ENCODE measurements at regions not wholly inside any gene's neighbourhood (a gene's known extent, or its start where the extent isn't known, plus 50 kb on each side); places are given as distances from the start of the nearest gene placed in this dataset.
"Not testable (repeated sequence)": the region's sequence is repeated elsewhere in the genome, so short reads cannot be mapped to it uniquely, and the experiment has no call there.

- ATAC-seq: no peak
- H3K9me3 Mint-ChIP-seq: no peaks in the 10 kb centered on the region
- peaks cover 8% of the 10 kb centered on the region for H3K27me3 Mint-ChIP-seq (ENCODE audit: low read depth)
- H3K4me1 Mint-ChIP-seq (ENCODE audit: low read depth): no peaks in the 10 kb centered on the region
- H3K4me3 Mint-ChIP-seq: no peak overlapping the region
- H3K36me3 Mint-ChIP-seq (ENCODE audit: insufficient read depth): no peaks in the 10 kb centered on the region
- DNase-seq: no peak
Observed at GRCh38 chr12:124130691-124131591, 157.9 kb downstream of the ZNF664 start.

- Mint-ChIP-seq H3K27me3 (ENCODE audit: low read depth) (peaks cover 7% of the 10 kb centered on the region), H3K4me3 (no peak overlapping the region), H3K36me3 (ENCODE audit: insufficient read depth) (no peaks in the 10 kb centered on the region), H3K4me1 (ENCODE audit: low read depth) (no peaks in the 10 kb centered on the region), H3K9me3 (peaks cover 1% of the 10 kb centered on the region)
- DNase-seq (no peak), ATAC-seq (no peak)
Observed at GRCh38 chr12:124131659-124132058, 158.6 kb downstream of the ZNF664 start.

GRCh38 chr12:124132530-124132929 lies 159.5 kb downstream of the ZNF664 start:
- H3K4me3 Mint-ChIP-seq: no peak overlapping the region
- no peaks in the 10 kb centered on the region for H3K36me3 Mint-ChIP-seq (ENCODE audit: insufficient read depth)
- no peak for DNase-seq
- no peak for ATAC-seq
- peaks cover 8% of the 10 kb centered on the region for H3K27me3 Mint-ChIP-seq (ENCODE audit: low read depth)
- peaks cover 3% of the 10 kb centered on the region for H3K9me3 Mint-ChIP-seq
- H3K4me1 Mint-ChIP-seq (ENCODE audit: low read depth): no peaks in the 10 kb centered on the region

- peaks cover under 1% of the 10 kb centered on the region for H3K36me3 Mint-ChIP-seq (ENCODE audit: insufficient read depth)
- ATAC-seq: no peak
Observed at GRCh38 chr12:124136796-124137195, 158.1 kb upstream of the RFLNA start.

GRCh38 chr12:124140944-124141486 lies 153.9 kb upstream of the RFLNA start:
- Mint-ChIP-seq H3K9me3 (peaks cover 16% of the 10 kb centered on the region), H3K27me3 (ENCODE audit: low read depth) (peaks cover 33% of the 10 kb centered on the region), H3K4me3 (no peak overlapping the region), H3K4me1 (ENCODE audit: low read depth) (no peaks in the 10 kb centered on the region), H3K36me3 (ENCODE audit: insufficient read depth) (peaks cover 5% of the 10 kb centered on the region)
- no peak for ATAC-seq
- no peak for DNase-seq

More at GRCh38 chr12:124136796-124137195, 158.1 kb upstream of the RFLNA start:
- peaks cover 8% of the 10 kb centered on the region for H3K9me3 Mint-ChIP-seq
- H3K27me3 Mint-ChIP-seq (ENCODE audit: low read depth): peaks cover 30% of the 10 kb centered on the region
- no peaks in the 10 kb centered on the region for H3K4me1 Mint-ChIP-seq (ENCODE audit: low read depth)
- no peak overlapping the region for H3K4me3 Mint-ChIP-seq
- no peak for DNase-seq

GRCh38 chr12:124141611-124142010 lies 153.3 kb upstream of the RFLNA start:
- Mint-ChIP-seq H3K27me3 (ENCODE audit: low read depth) (peaks cover 33% of the 10 kb centered on the region), H3K9me3 (peaks cover 15% of the 10 kb centered on the region)
- not testable (repeated sequence) for H3K4me3 Mint-ChIP-seq; DNase-seq; H3K4me1 Mint-ChIP-seq (ENCODE audit: low read depth); ATAC-seq; H3K36me3 Mint-ChIP-seq (ENCODE audit: insufficient read depth)

- peaks cover 13% of the 10 kb centered on the region for H3K9me3 Mint-ChIP-seq
- peaks cover 31% of the 10 kb centered on the region for H3K27me3 Mint-ChIP-seq (ENCODE audit: low read depth)
- ATAC-seq (no peak), DNase-seq (no peak)
- H3K4me1 Mint-ChIP-seq (ENCODE audit: low read depth): no peaks in the 10 kb centered on the region
- no peak overlapping the region for H3K4me3 Mint-ChIP-seq
- H3K36me3 Mint-ChIP-seq (ENCODE audit: insufficient read depth): peaks cover 5% of the 10 kb centered on the region
Observed at GRCh38 chr12:124142395-124143035, 152.4 kb upstream of the RFLNA start.

GRCh38 chr12:124143726-124144125 lies 151.2 kb upstream of the RFLNA start:
- Mint-ChIP-seq H3K4me3 (no peak overlapping the region), H3K27me3 (ENCODE audit: low read depth) (peaks cover 27% of the 10 kb centered on the region), H3K4me1 (ENCODE audit: low read depth) (no peaks in the 10 kb centered on the region), H3K36me3 (ENCODE audit: insufficient read depth) (peaks cover 5% of the 10 kb centered on the region), H3K9me3 (peaks cover 9% of the 10 kb centered on the region)
- no peak for ATAC-seq
- DNase-seq: no peak

- Mint-ChIP-seq H3K4me1 (ENCODE audit: low read depth) (no peaks in the 10 kb centered on the region), H3K27me3 (ENCODE audit: low read depth) (peaks cover 23% of the 10 kb centered on the region), H3K36me3 (ENCODE audit: insufficient read depth) (peaks cover 5% of the 10 kb centered on the region), H3K4me3 (no peak overlapping the region), H3K9me3 (peaks cover 9% of the 10 kb centered on the region)
- ATAC-seq: no peak
- DNase-seq: no peak
Observed at GRCh38 chr12:124144531-124145194, 150.2 kb upstream of the RFLNA start.

- Mint-ChIP-seq H3K27me3 (ENCODE audit: low read depth) (peaks cover 4% of the 10 kb centered on the region), H3K9me3 (peaks cover 6% of the 10 kb centered on the region), H3K4me1 (ENCODE audit: low read depth) (no peaks in the 10 kb centered on the region), H3K36me3 (ENCODE audit: insufficient read depth) (peaks cover 3% of the 10 kb centered on the region), H3K4me3 (no peak overlapping the region)
- no peak for ATAC-seq
- no peak for DNase-seq
Observed at GRCh38 chr12:124147027-124147426, 147.9 kb upstream of the RFLNA start.

- H3K4me3 Mint-ChIP-seq: no peak overlapping the region
- no peak for DNase-seq
- H3K4me1 Mint-ChIP-seq (ENCODE audit: low read depth): no peaks in the 10 kb centered on the region
- H3K9me3 Mint-ChIP-seq: peaks cover under 1% of the 10 kb centered on the region
- peaks cover under 1% of the 10 kb centered on the region for H3K27me3 Mint-ChIP-seq (ENCODE audit: low read depth)
- ATAC-seq: no peak
- H3K36me3 Mint-ChIP-seq (ENCODE audit: insufficient read depth): no peaks in the 10 kb centered on the region
Observed at GRCh38 chr12:124147575-124147974, 147.3 kb upstream of the RFLNA start.

GRCh38 chr12:124148481-124149273 lies 146.2 kb upstream of the RFLNA start:
- H3K36me3 Mint-ChIP-seq (ENCODE audit: insufficient read depth): no peaks in the 10 kb centered on the region
- H3K27me3 Mint-ChIP-seq (ENCODE audit: low read depth): peaks cover 2% of the 10 kb centered on the region
- ATAC-seq: no peak
- DNase-seq: no peak
- H3K4me1 Mint-ChIP-seq (ENCODE audit: low read depth): no peaks in the 10 kb centered on the region
- no peak overlapping the region for H3K4me3 Mint-ChIP-seq
- no peaks in the 10 kb centered on the region for H3K9me3 Mint-ChIP-seq

GRCh38 chr12:124149287-124149686 lies 145.6 kb upstream of the RFLNA start:
- Mint-ChIP-seq H3K4me1 (ENCODE audit: low read depth) (no peaks in the 10 kb centered on the region), H3K4me3 (no peak overlapping the region), H3K27me3 (ENCODE audit: low read depth) (peaks cover 2% of the 10 kb centered on the region), H3K36me3 (ENCODE audit: insufficient read depth) (no peaks in the 10 kb centered on the region), H3K9me3 (no peaks in the 10 kb centered on the region)
- DNase-seq (no peak), ATAC-seq (no peak)

- ATAC-seq (no peak), DNase-seq (no peak)
- H3K9me3 Mint-ChIP-seq: no peaks in the 10 kb centered on the region
- no peaks in the 10 kb centered on the region for H3K36me3 Mint-ChIP-seq (ENCODE audit: insufficient read depth)
- no peaks in the 10 kb centered on the region for H3K4me1 Mint-ChIP-seq (ENCODE audit: low read depth)
- no peak overlapping the region for H3K4me3 Mint-ChIP-seq
- peaks cover 4% of the 10 kb centered on the region for H3K27me3 Mint-ChIP-seq (ENCODE audit: low read depth)
Observed at GRCh38 chr12:124150168-124150567, 144.7 kb upstream of the RFLNA start.
